Endothelial cell (in vitro differentiated cells): ENCODE measurements at regions not wholly inside any gene's neighbourhood (a gene's known extent, or its start where the extent isn't known, plus 50 kb on each side); places are given as distances from the start of the nearest gene placed in this dataset.

ENCODE experiments used
- DNase-seq: peaks from one replicate; pipeline ENCODE4 v3.0.0; 2021; ENCODE audit warnings: low spot score
- H3K27ac Mint-ChIP-seq: one replicate; pipeline ENCODE4 v1.8.0; 2021; ENCODE audit warnings: mixed read lengths, inconsistent platforms; ENCODE audit not compliant: unreplicated experiment
- H3K27me3 Mint-ChIP-seq: one replicate; pipeline ENCODE4 v1.8.0; 2021; ENCODE audit warnings: mild to moderate bottlenecking, moderate library complexity, mixed read lengths, inconsistent platforms; ENCODE audit not compliant: unreplicated experiment
- H3K36me3 Mint-ChIP-seq: one replicate; pipeline ENCODE4 v1.8.0; 2021; ENCODE audit warnings: mild to moderate bottlenecking, low read depth, mixed read lengths, inconsistent platforms; ENCODE audit not compliant: unreplicated experiment
- H3K4me1 Mint-ChIP-seq: one replicate; pipeline ENCODE4 v1.8.0; 2021; ENCODE audit warnings: mild to moderate bottlenecking, mixed read lengths, inconsistent platforms; ENCODE audit not compliant: unreplicated experiment
- H3K4me3 Mint-ChIP-seq: one replicate; pipeline ENCODE4 v1.8.0; 2021; ENCODE audit warnings: mild to moderate bottlenecking, mixed read lengths, inconsistent platforms; ENCODE audit not compliant: unreplicated experiment
- H3K9me3 Mint-ChIP-seq: one replicate; pipeline ENCODE4 v1.8.0; 2021; ENCODE audit warnings: mixed read lengths, inconsistent platforms; ENCODE audit not compliant: unreplicated experiment
- CTCF ChIP-seq: fragments of 200-600 bp; sonication (generic); IDR thresholded peaks from one replicate; pipeline ENCODE4 v1.5.0; 2021; ENCODE audit warnings: antibody characterized with exemption; ENCODE audit not compliant: unreplicated experiment

- Mint-ChIP-seq H3K27ac (no peak overlapping the region), H3K4me3 (no peak overlapping the region), H3K36me3 (no peaks in the 10 kb centered on the region), H3K9me3 (no peaks in the 10 kb centered on the region), H3K4me1 (no peaks in the 10 kb centered on the region), H3K27me3 (no peaks in the 10 kb centered on the region)
- no peak for DNase-seq
- no peak for TF ChIP-seq CTCF
These were observed 211.0 kb downstream of the TBX5 start for GRCh38 chr12:114194956-114195355.

DNA sequence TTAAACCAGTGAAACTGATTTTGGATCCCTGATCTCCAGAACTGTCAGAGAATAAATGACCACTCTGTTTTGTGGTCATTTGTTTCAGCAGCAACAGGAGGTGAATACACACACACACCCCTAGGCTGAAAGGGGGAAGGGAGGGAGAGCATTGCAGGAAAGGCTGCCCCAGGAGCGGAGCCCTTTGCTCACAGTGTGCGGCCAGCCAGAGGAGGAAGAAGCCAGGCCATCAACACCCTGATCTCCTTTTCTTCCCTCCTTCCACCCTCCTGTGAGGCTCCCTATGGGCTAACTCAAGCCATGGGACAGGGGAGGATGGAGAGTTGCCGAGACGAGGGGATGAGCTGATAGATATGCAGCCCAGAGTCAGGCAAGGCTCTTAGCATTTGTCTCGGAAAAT lies 211.9 kb downstream of the TBX5 start:
- Mint-ChIP-seq H3K27me3 (no peaks in the 10 kb centered on the region), H3K36me3 (no peaks in the 10 kb centered on the region), H3K4me3 (no peak overlapping the region), H3K27ac (no peak overlapping the region), H3K4me1 (no peaks in the 10 kb centered on the region), H3K9me3 (no peaks in the 10 kb centered on the region)
- no peak for TF ChIP-seq CTCF
- DNase-seq = no peak

GRCh38 chr12:114193474-114193873 lies 212.5 kb downstream of the TBX5 start:
- H3K4me3 Mint-ChIP-seq = no peak overlapping the region
- TF ChIP-seq CTCF = no peak
- H3K27ac Mint-ChIP-seq = no peak overlapping the region
- DNase-seq = no peak
- H3K36me3 Mint-ChIP-seq = no peaks in the 10 kb centered on the region
- H3K27me3 Mint-ChIP-seq = no peaks in the 10 kb centered on the region
- no peaks in the 10 kb centered on the region for H3K9me3 Mint-ChIP-seq
- no peaks in the 10 kb centered on the region for H3K4me1 Mint-ChIP-seq

GRCh38 chr12:114192549-114192948 lies 213.4 kb downstream of the TBX5 start:
- Mint-ChIP-seq H3K4me1 (no peaks in the 10 kb centered on the region), H3K27ac (no peak overlapping the region), H3K27me3 (no peaks in the 10 kb centered on the region), H3K36me3 (no peaks in the 10 kb centered on the region), H3K4me3 (no peak overlapping the region), H3K9me3 (no peaks in the 10 kb centered on the region)
- no peak for TF ChIP-seq CTCF
- DNase-seq = no peak

DNA sequence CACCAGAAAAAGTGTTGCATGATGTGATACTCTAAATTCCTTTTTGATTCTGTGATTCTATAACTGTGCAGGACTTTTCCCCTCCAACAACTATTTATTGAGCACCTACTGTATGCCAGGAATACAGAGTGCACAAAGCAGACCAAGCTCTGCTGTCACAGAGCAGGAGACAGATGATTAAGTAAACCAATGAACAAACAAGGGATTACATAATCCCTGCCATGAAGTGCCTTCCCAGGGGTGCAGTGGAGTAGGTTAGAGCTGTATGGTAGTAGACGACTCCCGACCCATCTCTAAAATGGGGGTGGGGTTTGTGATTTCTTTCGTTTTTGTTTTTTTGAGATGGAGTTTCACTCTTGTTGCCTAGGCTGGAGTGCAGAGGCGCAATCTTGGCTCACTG lies 213.9 kb downstream of the TBX5 start:
- Mint-ChIP-seq H3K4me1 (no peaks in the 10 kb centered on the region), H3K36me3 (no peaks in the 10 kb centered on the region)

More for the DNA sequence above, 213.9 kb downstream of the TBX5 start:
- no peak for TF ChIP-seq CTCF
- H3K27me3 Mint-ChIP-seq = no peaks in the 10 kb centered on the region
- no peak overlapping the region for H3K27ac Mint-ChIP-seq
- no peak overlapping the region for H3K4me3 Mint-ChIP-seq
- DNase-seq = no peak
- H3K9me3 Mint-ChIP-seq = no peaks in the 10 kb centered on the region
